ENCODE measurements at regions not wholly inside any gene's neighbourhood (a gene's known extent, or its start where the extent isn't known, plus 50 kb on each side); places are given as distances from the start of the nearest gene placed in this dataset.

DNA sequence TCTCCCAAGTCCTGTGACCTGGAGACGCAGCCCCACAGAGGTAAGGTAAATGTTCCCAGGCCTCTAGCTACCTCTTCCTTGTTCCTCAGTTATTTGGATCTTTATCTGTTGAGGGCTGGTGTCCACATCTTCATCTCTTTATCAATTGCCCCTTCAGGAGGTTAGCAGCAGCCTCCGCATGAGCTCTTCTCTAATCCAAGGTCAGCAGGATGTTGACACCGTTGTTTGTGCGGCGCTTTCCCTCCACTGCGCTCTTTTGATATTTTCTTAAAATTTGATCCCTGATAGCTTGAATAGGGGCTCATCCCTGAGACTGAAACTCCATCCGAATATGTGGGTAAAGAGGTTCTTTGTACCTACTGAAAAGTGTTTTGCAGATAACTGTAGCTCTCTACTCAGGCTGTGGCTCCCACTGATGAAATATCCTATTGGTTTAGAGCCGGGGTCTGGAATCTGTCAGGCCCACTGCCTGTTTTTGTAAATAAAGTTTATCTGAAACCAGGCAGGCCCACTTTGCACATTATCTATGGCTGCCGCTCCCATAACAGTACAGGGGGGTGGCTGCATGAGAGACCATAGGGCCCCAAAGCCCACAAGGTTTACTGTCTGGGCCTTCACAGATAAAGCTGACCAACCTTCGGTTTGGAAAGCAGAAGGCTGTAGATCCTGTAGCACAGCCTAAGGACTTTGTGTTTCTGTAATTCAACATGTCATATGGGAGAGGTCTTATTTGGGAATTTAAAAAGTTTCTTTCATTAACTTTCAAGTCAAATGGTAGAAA lies 362.6 kb downstream of the QKI start:
- Histone ChIP-seq H3K36me3 (no peaks in the 10 kb centered on the region), H3K27ac (no peak overlapping the region), H3K27me3 (replicated peaks; ENCODE audit: insufficient read depth) (no peaks in the 10 kb centered on the region), H3K9me3 (no peaks in the 10 kb centered on the region), H3K4me3 (no peak overlapping the region), H3K4me1 (replicated peaks) (no peaks in the 10 kb centered on the region)
- intact Hi-C loops (cut with DNase I) = no loop called here
- WGBS = 89% methylated on average over 10 of the region's 10 CpGs
- no peak for TF ChIP-seq POLR2A (IDR thresholded peaks at IDR 0.05)
- TF ChIP-seq POLR2AphosphoS5 (IDR thresholded peaks at IDR 0.05) = no peak
- TF ChIP-seq CTCF (IDR thresholded peaks at IDR 0.05) = no peak
- no peak for DNase-seq (ENCODE audit: low spot score)

- no peak for DNase-seq (ENCODE audit: low spot score)
- Histone ChIP-seq H3K4me1 (replicated peaks) (no peaks in the 10 kb centered on the region), H3K4me3 (no peak overlapping the region), H3K36me3 (no peaks in the 10 kb centered on the region), H3K9me3 (no peaks in the 10 kb centered on the region), H3K27me3 (replicated peaks; ENCODE audit: insufficient read depth) (no peaks in the 10 kb centered on the region), H3K27ac (no peak overlapping the region)
- intact Hi-C loops (cut with DNase I) = no loop called here
- TF ChIP-seq POLR2AphosphoS5 (IDR thresholded peaks at IDR 0.05) (no peak), CTCF (IDR thresholded peaks at IDR 0.05) (no peak), POLR2A (IDR thresholded peaks at IDR 0.05) (no peak)
- WGBS = 91% methylated on average over 5 of the region's 5 CpGs
Measured at GRCh38 chr6:163776196-163776905, 361.8 kb downstream of the QKI start.

DNA sequence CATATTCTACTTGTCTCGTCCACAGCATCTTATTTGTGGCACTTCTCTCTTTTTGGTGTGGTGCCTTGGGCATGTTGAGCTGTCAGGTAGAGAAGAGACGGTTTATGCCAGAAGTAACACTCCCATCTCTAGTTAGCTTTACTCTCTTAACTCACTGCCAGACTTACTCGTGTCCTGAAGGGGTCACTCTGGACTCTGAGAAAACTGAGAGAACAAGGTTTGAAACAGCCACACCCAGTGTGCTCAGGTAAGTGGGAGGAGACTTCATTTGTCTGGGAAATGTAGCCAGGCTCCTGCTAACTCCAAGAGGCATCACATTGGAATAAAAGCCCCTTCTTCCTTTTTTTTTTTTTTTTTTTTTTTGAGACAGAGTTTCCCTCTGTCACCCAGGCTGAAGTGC lies 360.8 kb downstream of the QKI start:
- Histone ChIP-seq H3K9me3 (no peaks in the 10 kb centered on the region), H3K36me3 (no peaks in the 10 kb centered on the region), H3K27me3 (replicated peaks; ENCODE audit: insufficient read depth) (no peaks in the 10 kb centered on the region), H3K4me3 (no peak overlapping the region), H3K4me1 (replicated peaks) (no peaks in the 10 kb centered on the region), H3K27ac (no peak overlapping the region)
- intact Hi-C loops (cut with DNase I) = no loop called here
- 92% methylated on average over 3 of the region's 3 CpGs for WGBS
- DNase-seq (ENCODE audit: low spot score) = no peak
- TF ChIP-seq POLR2AphosphoS5 (IDR thresholded peaks at IDR 0.05) = no peak
- TF ChIP-seq POLR2A (IDR thresholded peaks at IDR 0.05) = no peak
- TF ChIP-seq CTCF (IDR thresholded peaks at IDR 0.05) = no peak

DNA sequence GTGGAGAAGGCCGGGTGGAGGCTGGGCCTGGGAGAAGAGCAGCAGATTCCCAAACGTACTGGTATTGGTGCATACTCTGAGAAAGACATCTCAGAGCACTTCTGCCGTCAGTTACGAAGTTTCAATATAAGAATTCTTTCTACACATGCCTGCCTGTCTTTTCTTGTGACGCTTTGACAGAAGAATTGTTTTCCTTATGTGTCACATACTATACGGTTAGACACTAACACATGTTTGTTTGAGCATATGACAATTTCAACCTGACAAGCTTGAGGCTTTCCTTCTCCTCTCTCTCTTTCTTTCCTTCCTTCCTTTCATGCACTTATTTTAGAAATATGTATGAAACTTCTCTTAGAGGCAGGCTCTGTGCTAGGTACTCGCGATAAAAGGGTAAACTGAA lies 360.0 kb downstream of the QKI start:
- TF ChIP-seq POLR2A (IDR thresholded peaks at IDR 0.05) = no peak
- no peak for TF ChIP-seq CTCF (IDR thresholded peaks at IDR 0.05)
- no peak for TF ChIP-seq POLR2AphosphoS5 (IDR thresholded peaks at IDR 0.05)
- no peaks in the 10 kb centered on the region for H3K36me3 ChIP-seq
- H3K9me3 ChIP-seq = no peaks in the 10 kb centered on the region
- WGBS = 97% methylated on average over 8 of the region's 8 CpGs
- intact Hi-C loops (cut with DNase I) = no loop called here
- no peak overlapping the region for H3K27ac ChIP-seq
- no peaks in the 10 kb centered on the region for H3K4me1 ChIP-seq (replicated peaks)
- DNase-seq (ENCODE audit: low spot score) = no peak
- no peaks in the 10 kb centered on the region for H3K27me3 ChIP-seq (replicated peaks; ENCODE audit: insufficient read depth)
- no peak overlapping the region for H3K4me3 ChIP-seq

- no peaks in the 10 kb centered on the region for H3K27me3 ChIP-seq (replicated peaks; ENCODE audit: insufficient read depth)
- no peaks in the 10 kb centered on the region for H3K4me1 ChIP-seq (replicated peaks)
- intact Hi-C loops (cut with DNase I) = no loop called here
- no peak overlapping the region for H3K27ac ChIP-seq
- no peaks in the 10 kb centered on the region for H3K36me3 ChIP-seq
- DNase-seq (ENCODE audit: low spot score) = no peak
- TF ChIP-seq POLR2AphosphoS5 (IDR thresholded peaks at IDR 0.05) (no peak), POLR2A (IDR thresholded peaks at IDR 0.05) (no peak), CTCF (IDR thresholded peaks at IDR 0.05) (no peak)
- no peak overlapping the region for H3K4me3 ChIP-seq
- 34% methylated on average over 4 of the region's 4 CpGs for WGBS
- no peaks in the 10 kb centered on the region for H3K9me3 ChIP-seq
Measured at GRCh38 chr6:163773646-163774045, 359.1 kb downstream of the QKI start.
